K562 (cell line): ENCODE measurements at regions not wholly inside any gene's neighbourhood (a gene's known extent, or its start where the extent isn't known, plus 50 kb on each side); places are given as distances from the start of the nearest gene placed in this dataset.

Experiments
- CREB5 ChIP-seq: fragments of 250-450 bp; sonication (Bioruptor Pico); IDR thresholded peaks from 2 replicates; pipeline ENCODE4 v1.5.0; 2020; ENCODE audit warnings: mild to moderate bottlenecking
- DACH1 ChIP-seq: fragments of 450-650 bp; IDR thresholded peaks from 2 replicates; pipeline ENCODE4 v1.6.1; 2018; ENCODE audit not compliant: partially characterized antibody
- GABPB2 ChIP-seq: fragments of 250-450 bp; sonication (Bioruptor Pico); conservative IDR thresholded peaks from 2 replicates; pipeline ENCODE4 v1.5.1; 2021; ENCODE audit warnings: mild to moderate bottlenecking
- ILK ChIP-seq: fragments of 450-650 bp; IDR thresholded peaks from 2 replicates; pipeline ENCODE4 v1.6.1; 2016; ENCODE audit warnings: missing genetic modification characterization, low read depth, mild to moderate bottlenecking, missing compliant biosample characterization, moderate library complexity, borderline replicate concordance
- KAT2B ChIP-seq: IDR thresholded peaks from one replicate; pipeline ENCODE4 v1.6.1; 2012; ENCODE audit warnings: low read depth, mild to moderate bottlenecking, control low read depth, inconsistent platforms, low read length, moderate library complexity
- LEF1 ChIP-seq: fragments of 450-650 bp; IDR thresholded peaks from 2 replicates; pipeline ENCODE4 v1.6.1; 2016; ENCODE audit warnings: mild to moderate bottlenecking
- MLX ChIP-seq, 2 experiments: fragments of 450-650 bp in 1 of 2; sonication (generic) in 1 of 2; formaldehyde crosslinking; conservative IDR thresholded peaks; 2 replicates each; pipeline versions ENCODE4 v1.4.0 to v1.8.1; 2020 to 2022; ENCODE audit warnings: mild to moderate bottlenecking in 1 of 2, missing genetic modification reagents in 1 of 2
- NCOA1 ChIP-seq: fragments of 450-650 bp; IDR thresholded peaks from 2 replicates; pipeline ENCODE4 v1.6.1; 2016; ENCODE audit warnings: low read depth
- NFATC3 ChIP-seq: fragments of 450-650 bp; IDR thresholded peaks from 2 replicates; pipeline ENCODE4 v1.6.1; 2017; ENCODE audit warnings: mild to moderate bottlenecking
- NR2C2 ChIP-seq, 2 experiments: fragments of 200-800 bp in 1 of 2; sonication (Bioruptor generic) in 1 of 2; sonication (generic) in 1 of 2; formaldehyde crosslinking in 1 of 2; IDR thresholded peaks; 2 replicates each; pipeline versions ENCODE4 v1.6.1 to v1.8.0; 2016 to 2022; ENCODE audit warnings: mild to moderate bottlenecking in 1 of 2, missing compliant biosample characterization in 1 of 2, missing genetic modification characterization in 1 of 2, missing genetic modification reagents in 1 of 2
- POLR2AphosphoS5 ChIP-seq: IDR thresholded peaks from 2 replicates; pipeline ENCODE4 v1.6.1; 2011; ENCODE audit warnings: mild to moderate bottlenecking, low read depth, low read length, moderate library complexity; ENCODE audit not compliant: control insufficient read depth, insufficient read depth
- POLR2B ChIP-seq: fragments of 450-650 bp; IDR thresholded peaks from 2 replicates; pipeline ENCODE4 v1.6.1; 2018; ENCODE audit warnings: low read depth; ENCODE audit not compliant: partially characterized antibody
- SMAD2 ChIP-seq: fragments of 150-350 bp; IDR thresholded peaks from 2 replicates; pipeline ENCODE4 v1.6.1; 2014; ENCODE audit warnings: low read depth, mild to moderate bottlenecking, low read length
- SMARCA4 ChIP-seq: fragments of 450-650 bp; IDR thresholded peaks from 2 replicates; pipeline ENCODE4 v1.6.1; 2016
- TRIM24 ChIP-seq, 2 experiments: fragments of 450-650 bp; IDR thresholded peaks; 2 replicates each; pipeline ENCODE4 v1.6.1; 2016
- ZC3H4 ChIP-seq: sonication (generic); formaldehyde crosslinking; IDR thresholded peaks from 2 replicates; pipeline ENCODE4 v1.9.0; 2021; ENCODE audit warnings: missing genetic modification reagents, borderline replicate concordance
- TF ChIP-seq, protein P1 (sequence below), 3 experiments: fragments of 200-800 bp in 1 of 3; sonication (Bioruptor generic) in 1 of 3; sonication (generic) in 1 of 3; formaldehyde crosslinking in 1 of 3; IDR thresholded peaks; 2 replicates each; pipeline versions ENCODE4 v1.6.1 to v1.8.0; 2016 to 2022; ENCODE audit warnings: mild to moderate bottlenecking in 2 of 3, missing compliant biosample characterization in 2 of 3, missing genetic modification characterization in 2 of 3, missing genetic modification reagents in 1 of 3
- TF ChIP-seq, protein P2 (sequence below), 2 experiments: IDR thresholded peaks; 2 replicates each; pipeline ENCODE4 v1.6.1; 2011; ENCODE audit warnings: borderline replicate concordance in 1 of 2, control low read depth in 1 of 2, low read depth in 1 of 2, low read length in 1 of 2, mild to moderate bottlenecking in 1 of 2, mixed read lengths in 1 of 2, moderate library complexity in 1 of 2; ENCODE audit not compliant: insufficient read depth in 1 of 2, insufficient read length in 1 of 2, poor library complexity in 1 of 2, severe bottlenecking in 1 of 2; ENCODE audit errors: extremely low read depth in 1 of 2
- TF ChIP-seq, protein P3 (sequence below): sonication (generic); formaldehyde crosslinking; IDR thresholded peaks from 2 replicates; pipeline ENCODE4 v1.8.1; 2023; ENCODE audit warnings: mild to moderate bottlenecking, missing genetic modification reagents

GRCh38 chr5:81852291-81853029 lies 101.6 kb upstream of the SSBP2 start (continued):
- TF ChIP-seq MLX (CRISPR knock-in tag; conservative IDR thresholded peaks at IDR 0.05) (no peak), SMAD2 (no peak), POLR2B (no peak), NCOA1 (no peak), ZC3H4 (no peak), GABPB2 (no peak), CREB5 (CRISPR knock-in tag) (no peak), POLR2AphosphoS5 (0 out of 2 replicates have a peak, but pooled peaks have one; percentile 17), LEF1 (no peak), NR2C2 (CRISPR knock-in tag; IDR thresholded peaks at IDR 0.05) (no peak), NR2C2 (tag; IDR thresholded peaks at IDR 0.05) (no peak), DACH1 (no peak), KAT2B (no peak), SMARCA4 (0 out of 2 replicates have a peak, but pooled peaks have one; percentile 10), TRIM24 (IDR thresholded peaks at IDR 0.05) (no peak), ILK (no peak), NFATC3 (no peak)
- TF ChIP-seq, protein P1, sequence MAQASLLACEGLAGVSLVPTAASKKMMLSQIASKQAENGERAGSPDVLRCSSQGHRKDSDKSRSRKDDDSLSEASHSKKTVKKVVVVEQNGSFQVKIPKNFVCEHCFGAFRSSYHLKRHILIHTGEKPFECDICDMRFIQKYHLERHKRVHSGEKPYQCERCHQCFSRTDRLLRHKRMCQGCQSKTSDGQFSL (CRISPR knock-in tag; IDR thresholded peaks at IDR 0.05): no peak
- TF ChIP-seq, protein P1 (tag; IDR thresholded peaks at IDR 0.05): no peak
- TF ChIP-seq, protein P2, sequence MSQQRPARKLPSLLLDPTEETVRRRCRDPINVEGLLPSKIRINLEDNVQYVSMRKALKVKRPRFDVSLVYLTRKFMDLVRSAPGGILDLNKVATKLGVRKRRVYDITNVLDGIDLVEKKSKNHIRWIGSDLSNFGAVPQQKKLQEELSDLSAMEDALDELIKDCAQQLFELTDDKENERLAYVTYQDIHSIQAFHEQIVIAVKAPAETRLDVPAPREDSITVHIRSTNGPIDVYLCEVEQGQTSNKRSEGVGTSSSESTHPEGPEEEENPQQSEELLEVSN (IDR thresholded peaks at IDR 0.05; ENCODE audit: borderline replicate concordance in 1 of 2, extremely low read depth in 1 of 2, insufficient read depth in 1 of 2, insufficient read length in 1 of 2, low read depth in 1 of 2, low read length in 1 of 2, poor library complexity in 1 of 2, severe bottlenecking in 1 of 2): no peak
- TF ChIP-seq, protein P3, sequence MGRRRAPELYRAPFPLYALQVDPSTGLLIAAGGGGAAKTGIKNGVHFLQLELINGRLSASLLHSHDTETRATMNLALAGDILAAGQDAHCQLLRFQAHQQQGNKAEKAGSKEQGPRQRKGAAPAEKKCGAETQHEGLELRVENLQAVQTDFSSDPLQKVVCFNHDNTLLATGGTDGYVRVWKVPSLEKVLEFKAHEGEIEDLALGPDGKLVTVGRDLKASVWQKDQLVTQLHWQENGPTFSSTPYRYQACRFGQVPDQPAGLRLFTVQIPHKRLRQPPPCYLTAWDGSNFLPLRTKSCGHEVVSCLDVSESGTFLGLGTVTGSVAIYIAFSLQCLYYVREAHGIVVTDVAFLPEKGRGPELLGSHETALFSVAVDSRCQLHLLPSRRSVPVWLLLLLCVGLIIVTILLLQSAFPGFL (CRISPR knock-in tag): no peak
